ENCODE measurements at regions not wholly inside any gene's neighbourhood (a gene's known extent, or its start where the extent isn't known, plus 50 kb on each side); places are given as distances from the start of the nearest gene placed in this dataset.

- no peak for DNase-seq
- Histone ChIP-seq H3K4me3 (ENCODE audit: low read length) (no peak overlapping the region), H3K9me3 (ENCODE audit: control insufficient read depth, low read depth, low read length) (no peaks in the 10 kb centered on the region), H3K27ac (ENCODE audit: low read length) (no peak overlapping the region), H3K27me3 (ENCODE audit: control insufficient read depth, insufficient read depth, low read length) (no peaks in the 10 kb centered on the region), H3K4me1 (ENCODE audit: control insufficient read depth, insufficient read depth, low read length) (no peaks in the 10 kb centered on the region), H3K36me3 (ENCODE audit: control insufficient read depth, insufficient read depth, low read length) (no peaks in the 10 kb centered on the region)
These were observed 1379.7 kb downstream of the CDH11 start for GRCh38 chr16:63742150-63742549.

- no peaks in the 10 kb centered on the region for H3K36me3 ChIP-seq (ENCODE audit: control insufficient read depth, insufficient read depth, low read length)
- no peaks in the 10 kb centered on the region for H3K27me3 ChIP-seq (ENCODE audit: control insufficient read depth, insufficient read depth, low read length)
- no peak overlapping the region for H3K27ac ChIP-seq (ENCODE audit: low read length)
- no peak overlapping the region for H3K4me3 ChIP-seq (ENCODE audit: low read length)
- no peaks in the 10 kb centered on the region for H3K9me3 ChIP-seq (ENCODE audit: control insufficient read depth, low read depth, low read length)
- DNase-seq = no peak
- no peaks in the 10 kb centered on the region for H3K4me1 ChIP-seq (ENCODE audit: control insufficient read depth, insufficient read depth, low read length)
These were observed 1384.2 kb downstream of the CDH11 start for GRCh38 chr16:63737633-63738032.

GRCh38 chr16:63735456-63735855, 1386.4 kb downstream of the CDH11 start:
- no peaks in the 10 kb centered on the region for H3K9me3 ChIP-seq (ENCODE audit: control insufficient read depth, low read depth, low read length)
- WGBS (ENCODE audit: insufficient coverage, low lambda C conversion rate) = no CpG with 5 or more reads among the region's 1 CpG
- H3K27ac ChIP-seq (ENCODE audit: low read length) = no peak overlapping the region
- H3K4me3 ChIP-seq (ENCODE audit: low read length) = no peak overlapping the region
- H3K4me1 ChIP-seq (ENCODE audit: control insufficient read depth, insufficient read depth, low read length) = no peaks in the 10 kb centered on the region
- H3K27me3 ChIP-seq (ENCODE audit: control insufficient read depth, insufficient read depth, low read length) = no peaks in the 10 kb centered on the region
- no peak for DNase-seq
- no peaks in the 10 kb centered on the region for H3K36me3 ChIP-seq (ENCODE audit: control insufficient read depth, insufficient read depth, low read length)

- Histone ChIP-seq H3K9me3 (ENCODE audit: control insufficient read depth, low read depth, low read length) (no peaks in the 10 kb centered on the region), H3K27ac (ENCODE audit: low read length) (no peak overlapping the region), H3K4me1 (ENCODE audit: control insufficient read depth, insufficient read depth, low read length) (no peaks in the 10 kb centered on the region), H3K27me3 (ENCODE audit: control insufficient read depth, insufficient read depth, low read length) (no peaks in the 10 kb centered on the region), H3K36me3 (ENCODE audit: control insufficient read depth, insufficient read depth, low read length) (no peaks in the 10 kb centered on the region), H3K4me3 (ENCODE audit: low read length) (no peak overlapping the region)
- DNase-seq = no peak
- 100% methylated on average over 1 of the region's 1 CpG for WGBS (ENCODE audit: insufficient coverage, low lambda C conversion rate)
These were observed 1401.0 kb downstream of the CDH11 start for GRCh38 chr16:63720848-63721247.

GRCh38 chr16:63719926-63720325, 1401.9 kb downstream of the CDH11 start:
- peak; percentile 73 to 82 for DNase-seq
- H3K36me3 ChIP-seq (ENCODE audit: control insufficient read depth, insufficient read depth, low read length) = no peaks in the 10 kb centered on the region
- H3K27ac ChIP-seq (ENCODE audit: low read length) = peak overlapping the region; percentile 29
- H3K9me3 ChIP-seq (ENCODE audit: control insufficient read depth, low read depth, low read length) = no peaks in the 10 kb centered on the region
- no peak overlapping the region for H3K4me3 ChIP-seq (ENCODE audit: low read length)
- WGBS (ENCODE audit: insufficient coverage, low lambda C conversion rate) = 59% methylated on average over 5 of the region's 10 CpGs
- H3K4me1 ChIP-seq (ENCODE audit: control insufficient read depth, insufficient read depth, low read length) = no peaks in the 10 kb centered on the region
- no peaks in the 10 kb centered on the region for H3K27me3 ChIP-seq (ENCODE audit: control insufficient read depth, insufficient read depth, low read length)

GRCh38 chr16:63717806-63718205, 1404.1 kb downstream of the CDH11 start:
- Histone ChIP-seq H3K9me3 (ENCODE audit: control insufficient read depth, low read depth, low read length) (no peaks in the 10 kb centered on the region), H3K36me3 (ENCODE audit: control insufficient read depth, insufficient read depth, low read length) (no peaks in the 10 kb centered on the region), H3K4me1 (ENCODE audit: control insufficient read depth, insufficient read depth, low read length) (no peaks in the 10 kb centered on the region), H3K4me3 (ENCODE audit: low read length) (no peak overlapping the region), H3K27ac (ENCODE audit: low read length) (no peak overlapping the region), H3K27me3 (ENCODE audit: control insufficient read depth, insufficient read depth, low read length) (no peaks in the 10 kb centered on the region)
- DNase-seq = no peak

- Histone ChIP-seq H3K27me3 (ENCODE audit: control insufficient read depth, insufficient read depth, low read length) (no peaks in the 10 kb centered on the region), H3K4me1 (ENCODE audit: control insufficient read depth, insufficient read depth, low read length) (no peaks in the 10 kb centered on the region), H3K27ac (ENCODE audit: low read length) (no peak overlapping the region), H3K36me3 (ENCODE audit: control insufficient read depth, insufficient read depth, low read length) (no peaks in the 10 kb centered on the region), H3K4me3 (ENCODE audit: low read length) (no peak overlapping the region), H3K9me3 (ENCODE audit: control insufficient read depth, low read depth, low read length) (no peaks in the 10 kb centered on the region)
- DNase-seq = no peak
- WGBS (ENCODE audit: insufficient coverage, low lambda C conversion rate) = no CpG with 5 or more reads among the region's 3 CpGs
These were observed 1407.0 kb downstream of the CDH11 start for GRCh38 chr16:63714876-63715275.

GRCh38 chr16:63712725-63713124, 1409.1 kb downstream of the CDH11 start:
- no peak overlapping the region for H3K4me3 ChIP-seq (ENCODE audit: low read length)
- WGBS (ENCODE audit: insufficient coverage, low lambda C conversion rate) = 80% methylated on average over 1 of the region's 1 CpG
- no peak for DNase-seq

GRCh38 chr16:63703612-63704011, 1418.3 kb downstream of the CDH11 start:
- no peak for DNase-seq
- H3K27ac ChIP-seq (ENCODE audit: low read length) = no peak overlapping the region
- H3K4me3 ChIP-seq (ENCODE audit: low read length) = no peak overlapping the region
- H3K9me3 ChIP-seq (ENCODE audit: control insufficient read depth, low read depth, low read length) = no peaks in the 10 kb centered on the region
- 100% methylated on average over 1 of the region's 13 CpGs for WGBS (ENCODE audit: insufficient coverage, low lambda C conversion rate)
- H3K4me1 ChIP-seq (ENCODE audit: control insufficient read depth, insufficient read depth, low read length) = no peaks in the 10 kb centered on the region
- no peaks in the 10 kb centered on the region for H3K36me3 ChIP-seq (ENCODE audit: control insufficient read depth, insufficient read depth, low read length)
- no peaks in the 10 kb centered on the region for H3K27me3 ChIP-seq (ENCODE audit: control insufficient read depth, insufficient read depth, low read length)

More at GRCh38 chr16:63712725-63713124, 1409.1 kb downstream of the CDH11 start:
- no peaks in the 10 kb centered on the region for H3K9me3 ChIP-seq (ENCODE audit: control insufficient read depth, low read depth, low read length)
- H3K27me3 ChIP-seq (ENCODE audit: control insufficient read depth, insufficient read depth, low read length) = no peaks in the 10 kb centered on the region
- no peak overlapping the region for H3K27ac ChIP-seq (ENCODE audit: low read length)
- no peaks in the 10 kb centered on the region for H3K4me1 ChIP-seq (ENCODE audit: control insufficient read depth, insufficient read depth, low read length)
- H3K36me3 ChIP-seq (ENCODE audit: control insufficient read depth, insufficient read depth, low read length) = no peaks in the 10 kb centered on the region

- WGBS (ENCODE audit: insufficient coverage, low lambda C conversion rate) = no CpG with 5 or more reads among the region's 11 CpGs
- peak; percentile 45 to 65 for DNase-seq
- H3K36me3 ChIP-seq (ENCODE audit: control insufficient read depth, insufficient read depth, low read length) = no peaks in the 10 kb centered on the region
These were observed 1418.8 kb downstream of the CDH11 start for GRCh38 chr16:63702981-63703590.

GRCh38 chr16:63697736-63698135, 1424.1 kb downstream of the CDH11 start:
- H3K4me3 ChIP-seq (ENCODE audit: low read length) = no peak overlapping the region
- no CpG with 5 or more reads among the region's 1 CpG for WGBS (ENCODE audit: insufficient coverage, low lambda C conversion rate)
- no peaks in the 10 kb centered on the region for H3K27me3 ChIP-seq (ENCODE audit: control insufficient read depth, insufficient read depth, low read length)
- no peaks in the 10 kb centered on the region for H3K36me3 ChIP-seq (ENCODE audit: control insufficient read depth, insufficient read depth, low read length)
- H3K4me1 ChIP-seq (ENCODE audit: control insufficient read depth, insufficient read depth, low read length) = no peaks in the 10 kb centered on the region
- H3K9me3 ChIP-seq (ENCODE audit: control insufficient read depth, low read depth, low read length) = no peaks in the 10 kb centered on the region
- no peak overlapping the region for H3K27ac ChIP-seq (ENCODE audit: low read length)
- no peak for DNase-seq

More at GRCh38 chr16:63702981-63703590, 1418.8 kb downstream of the CDH11 start:
- Histone ChIP-seq H3K27ac (ENCODE audit: low read length) (no peak overlapping the region), H3K27me3 (ENCODE audit: control insufficient read depth, insufficient read depth, low read length) (no peaks in the 10 kb centered on the region), H3K4me1 (ENCODE audit: control insufficient read depth, insufficient read depth, low read length) (no peaks in the 10 kb centered on the region), H3K9me3 (ENCODE audit: control insufficient read depth, low read depth, low read length) (no peaks in the 10 kb centered on the region), H3K4me3 (ENCODE audit: low read length) (no peak overlapping the region)
